ENCODE measurements at regions not wholly inside any gene's neighbourhood (a gene's known extent, or its start where the extent isn't known, plus 50 kb on each side); places are given as distances from the start of the nearest gene placed in this dataset.

GRCh38 chr21:30958741-30959140 is 77.4 kb upstream of the KRTAP11-1 start:
- CTCF ChIA-PET: no interaction called here
- TF ChIP-seq FOXK2 (IDR thresholded peaks at IDR 0.05) (no peak), L3MBTL2 (conservative IDR thresholded peaks at IDR 0.05) (no peak), HDGF (IDR thresholded peaks at IDR 0.05; ENCODE audit: borderline replicate concordance) (no peak), SP1 (IDR thresholded peaks at IDR 0.05) (no peak), FOXA1 (IDR thresholded peaks at IDR 0.05) (no peak), SUZ12 (IDR thresholded peaks at IDR 0.05) (no peak), ARNT (IDR thresholded peaks at IDR 0.05) (no peak), BHLHE40 (IDR thresholded peaks at IDR 0.05; ENCODE audit: borderline replicate concordance) (no peak), ZNF384 (IDR thresholded peaks at IDR 0.05) (no peak), NFRKB (IDR thresholded peaks at IDR 0.05) (no peak), TARDBP (IDR thresholded peaks at IDR 0.05) (no peak), ELF4 (IDR thresholded peaks at IDR 0.05) (no peak), PKNOX1 (IDR thresholded peaks at IDR 0.05) (no peak)
- POLR2A ChIA-PET: no interaction called here

GRCh38 chr21:30957010-30957409 is 75.6 kb upstream of the KRTAP11-1 start:
- DNase-seq (ENCODE audit: extremely low spot score): no peak
- TF ChIP-seq ARNT (IDR thresholded peaks at IDR 0.05) (no peak), SUZ12 (IDR thresholded peaks at IDR 0.05) (no peak)
- ChIA-PET CTCF (no interaction called here), POLR2A (no interaction called here)

More at GRCh38 chr21:30958741-30959140, 77.4 kb upstream of the KRTAP11-1 start:
- DNase-seq (ENCODE audit: extremely low spot score): no peak

GRCh38 chr21:30953605-30954004 is 72.2 kb upstream of the KRTAP11-1 start:
- POLR2A ChIA-PET: no interaction called here
- CTCF ChIA-PET: no interaction called here
- DNase-seq (ENCODE audit: extremely low spot score): no peak
- no peak for TF ChIP-seq LEF1 (IDR thresholded peaks at IDR 0.05; ENCODE audit: borderline replicate concordance)
- no peak for TF ChIP-seq FOXK2 (IDR thresholded peaks at IDR 0.05)
- no peak for TF ChIP-seq NFRKB (IDR thresholded peaks at IDR 0.05)
- TF ChIP-seq ARNT (IDR thresholded peaks at IDR 0.05): no peak
- TF ChIP-seq ELF4 (IDR thresholded peaks at IDR 0.05): no peak
- no peak for TF ChIP-seq FOXA1 (IDR thresholded peaks at IDR 0.05)
- no peak for TF ChIP-seq SUZ12 (IDR thresholded peaks at IDR 0.05)
- no peak for TF ChIP-seq BHLHE40 (IDR thresholded peaks at IDR 0.05; ENCODE audit: borderline replicate concordance)
- TF ChIP-seq ZNF384 (IDR thresholded peaks at IDR 0.05): no peak
- no peak for TF ChIP-seq HDGF (IDR thresholded peaks at IDR 0.05; ENCODE audit: borderline replicate concordance)
- no peak for TF ChIP-seq SP1 (IDR thresholded peaks at IDR 0.05)
- no peak for TF ChIP-seq CTBP1 (IDR thresholded peaks at IDR 0.05; ENCODE audit: borderline replicate concordance)
- TF ChIP-seq TARDBP (IDR thresholded peaks at IDR 0.05): no peak
- TF ChIP-seq L3MBTL2 (conservative IDR thresholded peaks at IDR 0.05): no peak
- no peak for TF ChIP-seq PKNOX1 (IDR thresholded peaks at IDR 0.05)
- no peak for TF ChIP-seq FOXM1 (IDR thresholded peaks at IDR 0.05; ENCODE audit: borderline replicate concordance)

GRCh38 chr21:30947141-30947540 is 65.8 kb upstream of the KRTAP11-1 start:
- ChIA-PET POLR2A (no interaction called here), CTCF (no interaction called here)
- no peak for DNase-seq (ENCODE audit: extremely low spot score)
- no peak for TF ChIP-seq ZNF384 (IDR thresholded peaks at IDR 0.05)
- no peak for TF ChIP-seq FOXA1 (IDR thresholded peaks at IDR 0.05)
- no peak for TF ChIP-seq FOXM1 (IDR thresholded peaks at IDR 0.05; ENCODE audit: borderline replicate concordance)
- TF ChIP-seq L3MBTL2 (conservative IDR thresholded peaks at IDR 0.05): no peak
- TF ChIP-seq BHLHE40 (IDR thresholded peaks at IDR 0.05; ENCODE audit: borderline replicate concordance): no peak
- TF ChIP-seq SP1 (IDR thresholded peaks at IDR 0.05): no peak
- no peak for TF ChIP-seq SUZ12 (IDR thresholded peaks at IDR 0.05)

GRCh38 chr21:30943920-30944319 is 62.5 kb upstream of the KRTAP11-1 start:
- ChIA-PET POLR2A (no interaction called here), CTCF (no interaction called here)
- no peak for DNase-seq (ENCODE audit: extremely low spot score)
- TF ChIP-seq SUZ12 (IDR thresholded peaks at IDR 0.05) (no peak), FOXK2 (IDR thresholded peaks at IDR 0.05) (no peak), TARDBP (IDR thresholded peaks at IDR 0.05) (no peak), HDGF (IDR thresholded peaks at IDR 0.05; ENCODE audit: borderline replicate concordance) (no peak), CTBP1 (IDR thresholded peaks at IDR 0.05; ENCODE audit: borderline replicate concordance) (no peak), LEF1 (IDR thresholded peaks at IDR 0.05; ENCODE audit: borderline replicate concordance) (no peak), ZNF384 (IDR thresholded peaks at IDR 0.05) (no peak), BHLHE40 (IDR thresholded peaks at IDR 0.05; ENCODE audit: borderline replicate concordance) (no peak), ARNT (IDR thresholded peaks at IDR 0.05) (no peak), ELF4 (IDR thresholded peaks at IDR 0.05) (no peak), L3MBTL2 (conservative IDR thresholded peaks at IDR 0.05) (no peak), PKNOX1 (IDR thresholded peaks at IDR 0.05) (no peak), SP1 (IDR thresholded peaks at IDR 0.05) (no peak)

GRCh38 chr21:30943243-30943642 is 61.9 kb upstream of the KRTAP11-1 start:
- ChIA-PET CTCF (no interaction called here), POLR2A (no interaction called here)

More at GRCh38 chr21:30943243-30943642, 61.9 kb upstream of the KRTAP11-1 start:
- no peak for TF ChIP-seq FOXA1 (IDR thresholded peaks at IDR 0.05)
- TF ChIP-seq SP1 (IDR thresholded peaks at IDR 0.05): no peak
- no peak for TF ChIP-seq NFRKB (IDR thresholded peaks at IDR 0.05)
- no peak for TF ChIP-seq FOXM1 (IDR thresholded peaks at IDR 0.05; ENCODE audit: borderline replicate concordance)
- no peak for TF ChIP-seq ZNF384 (IDR thresholded peaks at IDR 0.05)
- TF ChIP-seq PKNOX1 (IDR thresholded peaks at IDR 0.05): no peak
- no peak for TF ChIP-seq FOXK2 (IDR thresholded peaks at IDR 0.05)
- TF ChIP-seq LEF1 (IDR thresholded peaks at IDR 0.05; ENCODE audit: borderline replicate concordance): no peak
- no peak for TF ChIP-seq L3MBTL2 (conservative IDR thresholded peaks at IDR 0.05)
- no peak for DNase-seq (ENCODE audit: extremely low spot score)
